A673 (cell line): ENCODE measurements at regions not wholly inside any gene's neighbourhood (a gene's known extent, or its start where the extent isn't known, plus 50 kb on each side); places are given as distances from the start of the nearest gene placed in this dataset.

Source experiments
- BruUV-seq: library from RNA; stranded (reverse); fragments of 400-500 nt; replicated peaks from 2 replicates; lab custom pipeline; 2021; lab: Mats Ljungman, UMichigan
- CTCF ChIA-PET: fragments of 300-600 bp; sonication (Branson Sonifier 250); formaldehyde crosslinking; loops from one replicate; lab custom pipeline; 2022; ENCODE audit warnings: antibody characterized with exemption; lab: Charles Lee
- POLR2A ChIA-PET: fragments of 300-600 bp; sonication (Branson Sonifier 250); formaldehyde crosslinking; loops from one replicate; lab custom pipeline; 2022; ENCODE audit warnings: antibody characterized with exemption; ENCODE audit not compliant: low non-redundant PET; lab: Charles Lee
- DNase-seq: peaks from one replicate; pipeline ENCODE4 v3.0.0-alpha.2; 2015; ENCODE audit warnings: low spot score
- H3K27ac ChIP-seq: fragments of 200-600 bp; sonication (generic); 2 replicates; pipeline ENCODE4 v1.5.1; 2016; ENCODE audit warnings: mixed run types, low read depth, mild to moderate bottlenecking, mixed read lengths, antibody characterized with exemption, low read length; ENCODE audit not compliant: poor library complexity, severe bottlenecking
- H3K27me3 ChIP-seq: fragments of 200-600 bp; sonication (generic); replicated peaks from 2 replicates; pipeline ENCODE4 v1.6.1; 2017; ENCODE audit warnings: mixed run types, low read depth, mild to moderate bottlenecking, mixed read lengths, antibody characterized with exemption, low read length; ENCODE audit not compliant: insufficient read depth, poor library complexity
- H3K36me3 ChIP-seq: fragments of 200-600 bp; sonication (generic); 2 replicates; pipeline ENCODE4 v1.6.1; 2016; ENCODE audit warnings: mixed run types, mild to moderate bottlenecking, mixed read lengths, antibody characterized with exemption, low read length; ENCODE audit not compliant: insufficient read depth, poor library complexity, severe bottlenecking
- H3K4me1 ChIP-seq: fragments of 200-600 bp; sonication (generic); 2 replicates; pipeline ENCODE4 v1.6.1; 2017; ENCODE audit warnings: mixed run types, mild to moderate bottlenecking, mixed read lengths, antibody characterized with exemption, low read length; ENCODE audit not compliant: insufficient read depth, poor library complexity, severe bottlenecking
- H3K4me3 ChIP-seq: fragments of 200-600 bp; sonication (generic); 2 replicates; pipeline ENCODE4 v1.5.1; 2016; ENCODE audit warnings: low read depth, mixed run types, mild to moderate bottlenecking, mixed read lengths, low read length; ENCODE audit not compliant: poor library complexity, severe bottlenecking
- H3K9me3 ChIP-seq: fragments of 200-600 bp; sonication (generic); 2 replicates; pipeline ENCODE4 v1.6.1; 2016; ENCODE audit warnings: mixed run types, low read depth, mild to moderate bottlenecking, mixed read lengths, antibody characterized with exemption, low read length; ENCODE audit not compliant: poor library complexity, severe bottlenecking
- EZH2 ChIP-seq: fragments of 200-600 bp; sonication (generic); IDR thresholded peaks from 2 replicates; pipeline ENCODE4 v1.6.1; 2017; ENCODE audit warnings: borderline replicate concordance, low read depth, mild to moderate bottlenecking, mixed read lengths, antibody characterized with exemption, low read length; ENCODE audit not compliant: poor library complexity, severe bottlenecking
- intact Hi-C: fragments of 100-400 bp; cut with micrococcal nuclease; formaldehyde crosslinking; loops from one replicate; pipeline ENCODE4 v1.10.0; 2022; ENCODE audit not compliant: unreplicated experiment
- TF ChIP-seq, protein P1 (sequence below): fragments of 300-800, 200-600 bp; sonication (generic); conservative IDR thresholded peaks from 2 replicates; pipeline ENCODE4 v1.5.1; 2017; ENCODE audit warnings: low read depth, mild to moderate bottlenecking, antibody characterized with exemption, low read length, moderate library complexity, mixed read lengths

GRCh38 chr3:82618594-82618993 is 857.1 kb upstream of the GBE1 start:
- H3K9me3 ChIP-seq: peaks cover 4% of the 10 kb centered on the region
- H3K27ac ChIP-seq: no peak overlapping the region
- no peaks in the 10 kb centered on the region for H3K36me3 ChIP-seq
- H3K4me3 ChIP-seq: no peak overlapping the region
- no TSS peak for BruUV-seq
- intact Hi-C loops: no loop called here
- DNase-seq: no peak
- no peak for TF ChIP-seq EZH2
- TF ChIP-seq, protein P1, sequence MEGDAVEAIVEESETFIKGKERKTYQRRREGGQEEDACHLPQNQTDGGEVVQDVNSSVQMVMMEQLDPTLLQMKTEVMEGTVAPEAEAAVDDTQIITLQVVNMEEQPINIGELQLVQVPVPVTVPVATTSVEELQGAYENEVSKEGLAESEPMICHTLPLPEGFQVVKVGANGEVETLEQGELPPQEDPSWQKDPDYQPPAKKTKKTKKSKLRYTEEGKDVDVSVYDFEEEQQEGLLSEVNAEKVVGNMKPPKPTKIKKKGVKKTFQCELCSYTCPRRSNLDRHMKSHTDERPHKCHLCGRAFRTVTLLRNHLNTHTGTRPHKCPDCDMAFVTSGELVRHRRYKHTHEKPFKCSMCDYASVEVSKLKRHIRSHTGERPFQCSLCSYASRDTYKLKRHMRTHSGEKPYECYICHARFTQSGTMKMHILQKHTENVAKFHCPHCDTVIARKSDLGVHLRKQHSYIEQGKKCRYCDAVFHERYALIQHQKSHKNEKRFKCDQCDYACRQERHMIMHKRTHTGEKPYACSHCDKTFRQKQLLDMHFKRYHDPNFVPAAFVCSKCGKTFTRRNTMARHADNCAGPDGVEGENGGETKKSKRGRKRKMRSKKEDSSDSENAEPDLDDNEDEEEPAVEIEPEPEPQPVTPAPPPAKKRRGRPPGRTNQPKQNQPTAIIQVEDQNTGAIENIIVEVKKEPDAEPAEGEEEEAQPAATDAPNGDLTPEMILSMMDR: no peak
- ChIA-PET CTCF (no interaction called here), POLR2A (no interaction called here)
- H3K4me1 ChIP-seq: no peaks in the 10 kb centered on the region
- no peaks in the 10 kb centered on the region for H3K27me3 ChIP-seq

DNA sequence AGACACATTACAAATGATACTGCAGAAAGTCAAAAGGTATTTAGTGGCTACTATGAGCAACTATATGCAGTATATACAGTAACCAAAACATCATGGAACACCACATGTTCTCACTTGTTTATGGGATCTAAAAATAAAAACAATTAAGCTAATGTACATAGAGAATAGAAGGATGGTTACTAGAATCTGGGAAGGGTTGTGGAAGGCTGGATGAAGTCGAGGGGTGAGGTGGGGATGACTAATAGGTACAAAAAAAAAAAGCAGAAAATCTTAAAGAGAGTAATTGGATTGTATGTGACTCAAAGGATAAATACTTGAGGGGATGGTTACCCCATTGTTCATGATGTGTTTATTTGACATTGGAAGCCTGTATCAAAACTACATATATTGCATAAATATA is 848.8 kb upstream of the GBE1 start:
- no TSS peak for BruUV-seq

GRCh38 chr3:82607391-82607790 is 845.9 kb upstream of the GBE1 start:
- no peak overlapping the region for H3K4me3 ChIP-seq
- H3K36me3 ChIP-seq: no peaks in the 10 kb centered on the region
- no TSS peak for BruUV-seq
- H3K27me3 ChIP-seq: no peaks in the 10 kb centered on the region
- DNase-seq: no peak
- CTCF ChIA-PET: no interaction called here
- H3K27ac ChIP-seq: no peak overlapping the region
- TF ChIP-seq, protein P1: no peak
- TF ChIP-seq EZH2: no peak
- POLR2A ChIA-PET: no interaction called here
- H3K4me1 ChIP-seq: no peaks in the 10 kb centered on the region
- intact Hi-C loops: no loop called here
- H3K9me3 ChIP-seq: peaks cover 3% of the 10 kb centered on the region

More for the DNA sequence above, 848.8 kb upstream of the GBE1 start:
- DNase-seq: no peak
- no peaks in the 10 kb centered on the region for H3K36me3 ChIP-seq
- no peaks in the 10 kb centered on the region for H3K27me3 ChIP-seq
- H3K9me3 ChIP-seq: peaks cover 2% of the 10 kb centered on the region
- H3K27ac ChIP-seq: no peak overlapping the region
- TF ChIP-seq, protein P1: no peak
- no peak for TF ChIP-seq EZH2
- H3K4me3 ChIP-seq: no peak overlapping the region
- CTCF ChIA-PET: no interaction called here
- POLR2A ChIA-PET: no interaction called here
- no peaks in the 10 kb centered on the region for H3K4me1 ChIP-seq
- intact Hi-C loops: no loop called here
